ENCODE measurements at regions not wholly inside any gene's neighbourhood (a gene's known extent, or its start where the extent isn't known, plus 50 kb on each side); places are given as distances from the start of the nearest gene placed in this dataset.
"Not testable (repeated sequence)": the region's sequence is repeated elsewhere in the genome, so short reads cannot be mapped to it uniquely, and the experiment has no call there.

DNA sequence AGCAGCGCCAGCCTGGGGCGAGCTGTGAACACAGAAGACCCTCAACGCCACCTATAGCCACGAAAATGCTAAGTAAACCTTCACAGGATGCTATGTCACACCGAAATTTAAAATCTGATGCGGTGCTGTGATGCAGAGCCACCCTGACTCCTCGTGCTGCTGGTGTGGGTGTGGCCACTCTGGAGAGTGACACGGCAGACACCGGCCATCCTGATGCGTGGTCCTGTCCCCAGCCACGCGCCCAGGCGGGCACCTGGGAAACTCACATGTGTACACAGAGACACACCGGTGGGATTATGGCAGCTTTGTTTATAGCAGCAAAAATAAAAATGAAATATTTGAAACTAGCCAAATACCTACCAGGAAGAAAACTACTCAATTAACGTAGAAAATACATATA, 138.3 kb upstream of the SFSWAP start:
- H3K4me3 ChIP-seq: no peak overlapping the region
- no peak overlapping the region for H3K27ac ChIP-seq
- WGBS, 2 donors: 79 to 86% methylated on average over 11 to 12 of the region's 15 CpGs
- no peaks in the 10 kb centered on the region for H3K36me3 ChIP-seq
- H3K4me1 ChIP-seq: peaks cover 0 to 12% (median 0%) of the 10 kb centered on the region in 3 donors
- H3K27me3 ChIP-seq: peaks cover 0 to 92% (median 0%) of the 10 kb centered on the region in 4 donors
- no peak for DNase-seq
- no peak for TF ChIP-seq POLR2A (IDR thresholded peaks at IDR 0.05)
- TF ChIP-seq, protein P1, sequence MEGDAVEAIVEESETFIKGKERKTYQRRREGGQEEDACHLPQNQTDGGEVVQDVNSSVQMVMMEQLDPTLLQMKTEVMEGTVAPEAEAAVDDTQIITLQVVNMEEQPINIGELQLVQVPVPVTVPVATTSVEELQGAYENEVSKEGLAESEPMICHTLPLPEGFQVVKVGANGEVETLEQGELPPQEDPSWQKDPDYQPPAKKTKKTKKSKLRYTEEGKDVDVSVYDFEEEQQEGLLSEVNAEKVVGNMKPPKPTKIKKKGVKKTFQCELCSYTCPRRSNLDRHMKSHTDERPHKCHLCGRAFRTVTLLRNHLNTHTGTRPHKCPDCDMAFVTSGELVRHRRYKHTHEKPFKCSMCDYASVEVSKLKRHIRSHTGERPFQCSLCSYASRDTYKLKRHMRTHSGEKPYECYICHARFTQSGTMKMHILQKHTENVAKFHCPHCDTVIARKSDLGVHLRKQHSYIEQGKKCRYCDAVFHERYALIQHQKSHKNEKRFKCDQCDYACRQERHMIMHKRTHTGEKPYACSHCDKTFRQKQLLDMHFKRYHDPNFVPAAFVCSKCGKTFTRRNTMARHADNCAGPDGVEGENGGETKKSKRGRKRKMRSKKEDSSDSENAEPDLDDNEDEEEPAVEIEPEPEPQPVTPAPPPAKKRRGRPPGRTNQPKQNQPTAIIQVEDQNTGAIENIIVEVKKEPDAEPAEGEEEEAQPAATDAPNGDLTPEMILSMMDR (IDR thresholded peaks at IDR 0.05): no peak
- intact Hi-C loops (cut with DNase I): no loop called here
- no peaks in the 10 kb centered on the region for H3K9me3 ChIP-seq

DNA sequence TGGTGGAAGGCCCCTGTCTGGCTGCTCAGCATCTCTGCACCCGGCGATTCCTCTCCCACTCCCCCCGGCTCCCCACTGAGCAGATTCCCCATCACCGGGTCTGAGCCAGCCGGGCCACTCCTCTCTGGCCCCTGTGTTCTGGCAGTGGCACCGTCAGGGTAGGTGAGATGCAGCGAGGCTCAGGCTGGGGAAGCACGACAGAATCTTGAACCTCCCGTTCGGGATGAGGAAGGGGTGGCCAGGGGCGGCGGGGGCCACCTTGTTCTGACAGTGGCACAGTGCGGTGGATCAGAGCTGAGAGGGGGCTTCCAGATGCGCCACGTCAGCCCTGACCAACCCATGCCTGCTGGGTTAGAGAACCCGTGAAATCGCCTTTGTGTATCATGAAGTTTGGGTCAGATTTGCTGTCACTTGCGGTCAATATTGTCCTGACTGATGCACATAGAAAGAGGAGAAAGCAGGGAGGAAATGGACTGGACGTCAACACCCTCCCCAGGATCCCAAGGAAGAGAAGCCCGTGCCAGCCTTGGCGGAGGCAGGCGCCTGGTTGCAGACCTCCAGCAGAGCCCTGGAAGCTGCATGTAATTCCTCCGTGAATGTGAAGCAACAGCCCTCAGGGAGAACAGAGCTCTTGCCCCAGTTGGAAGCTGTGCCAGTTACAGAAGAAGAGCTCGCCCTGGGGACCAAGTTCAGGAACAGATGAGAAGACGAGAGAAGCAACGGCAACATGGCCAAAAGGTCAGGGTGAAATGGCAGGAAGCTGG, 137.1 kb upstream of the SFSWAP start:
- 52 to 54% methylated on average over 13 to 14 of the region's 26 CpGs for WGBS, 2 donors
- intact Hi-C loops (cut with DNase I): no loop called here
- Histone ChIP-seq H3K27me3 (peaks cover 0 to 92% (median 0%) of the 10 kb centered on the region in 4 donors), H3K36me3 (no peaks in the 10 kb centered on the region), H3K4me1 (peaks cover 0 to 12% (median 0%) of the 10 kb centered on the region in 3 donors), H3K27ac (no peak overlapping the region), H3K9me3 (no peaks in the 10 kb centered on the region), H3K4me3 (no peak overlapping the region)
- no peak for DNase-seq
- TF ChIP-seq POLR2A (IDR thresholded peaks at IDR 0.05): no peak
- TF ChIP-seq, protein P1 (IDR thresholded peaks at IDR 0.05): no peak

DNA sequence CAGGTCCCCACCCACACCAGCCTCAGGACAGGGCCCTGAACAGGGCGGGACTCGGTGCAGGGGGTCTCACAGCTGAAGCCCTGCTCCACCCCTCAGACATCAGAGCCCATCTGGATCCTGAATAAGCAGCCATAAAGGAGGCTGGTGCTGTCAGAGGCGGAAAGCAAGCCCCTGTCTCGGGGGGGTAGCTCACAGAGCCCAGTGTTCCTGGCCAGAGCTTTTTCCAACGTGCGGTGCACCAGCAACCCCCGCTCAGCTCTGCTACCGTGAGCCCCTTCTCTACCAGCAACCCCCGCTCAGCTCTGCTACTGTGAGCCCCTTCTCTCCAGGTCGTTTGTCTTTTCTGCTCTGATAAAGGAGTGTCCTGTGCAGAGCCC, 136.5 kb upstream of the SFSWAP start:
- WGBS, 2 donors: 42 to 63% methylated on average over 3 to 8 of the region's 10 CpGs
- intact Hi-C loops (cut with DNase I): no loop called here
- no peak for TF ChIP-seq POLR2A (IDR thresholded peaks at IDR 0.05)
- TF ChIP-seq, protein P1 (IDR thresholded peaks at IDR 0.05): no peak
- no peak overlapping the region for H3K27ac ChIP-seq
- no peak for DNase-seq
- no peaks in the 10 kb centered on the region for H3K9me3 ChIP-seq
- peaks cover 0 to 12% (median 0%) of the 10 kb centered on the region in 3 donors for H3K4me1 ChIP-seq
- no peak overlapping the region for H3K4me3 ChIP-seq
- no peaks in the 10 kb centered on the region for H3K36me3 ChIP-seq
- peaks cover 0 to 92% (median 0%) of the 10 kb centered on the region in 4 donors for H3K27me3 ChIP-seq

DNA sequence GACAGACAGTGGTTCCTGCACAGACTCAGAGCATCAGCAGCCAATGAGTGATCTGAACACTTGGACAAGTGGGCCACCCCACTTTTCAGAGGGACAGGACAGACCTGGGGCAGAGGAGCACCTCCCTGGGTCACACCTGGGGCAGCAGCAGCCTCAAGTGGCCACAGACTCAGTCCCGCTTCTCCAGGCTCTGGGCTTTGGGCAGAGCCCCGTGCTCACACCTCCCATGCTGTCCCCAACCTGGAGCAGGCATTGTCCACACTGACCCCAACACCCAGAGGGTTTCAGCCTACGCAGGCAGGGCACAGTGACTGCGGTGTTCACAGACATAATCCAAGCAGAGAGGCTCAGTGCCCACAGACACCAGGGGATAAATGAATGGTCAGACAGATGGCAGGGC, 135.5 kb upstream of the SFSWAP start:
- H3K27ac ChIP-seq: no peak overlapping the region
- peaks cover 0 to 86% (median 0%) of the 10 kb centered on the region in 4 donors for H3K27me3 ChIP-seq
- peaks cover 0 to 12% (median 0%) of the 10 kb centered on the region in 3 donors for H3K4me1 ChIP-seq
- TF ChIP-seq, protein P1 (IDR thresholded peaks at IDR 0.05): no peak
- DNase-seq: no peak
- no peak overlapping the region for H3K4me3 ChIP-seq
- intact Hi-C loops (cut with DNase I): no loop called here
- no peaks in the 10 kb centered on the region for H3K36me3 ChIP-seq
- no peaks in the 10 kb centered on the region for H3K9me3 ChIP-seq
- 100% methylated on average over 1 of the region's 4 CpGs; no CpG with 5 or more reads in 1 of the 2 donors for WGBS, 2 donors

DNA sequence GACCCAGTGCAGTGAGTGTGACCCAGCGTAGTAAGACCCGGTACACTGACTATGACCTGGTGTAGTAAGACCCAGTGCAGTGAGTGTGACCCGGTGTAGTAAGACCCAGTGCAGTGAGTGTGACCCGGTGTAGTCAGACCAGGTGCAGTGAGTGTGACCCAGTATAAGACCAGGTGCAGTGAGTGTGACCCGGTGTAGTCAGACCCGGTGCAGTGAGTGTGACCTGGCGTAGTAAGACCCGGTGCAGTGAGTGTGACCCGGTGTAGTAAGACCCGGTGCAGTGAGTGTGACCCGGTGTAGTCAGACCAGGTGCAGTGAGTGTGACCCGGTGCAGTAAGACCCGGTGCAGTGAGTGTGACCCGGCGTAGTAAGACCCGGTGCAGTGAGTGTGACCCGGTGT, 134.2 kb upstream of the SFSWAP start:
- intact Hi-C loops (cut with DNase I); H3K27ac ChIP-seq; H3K36me3 ChIP-seq; H3K4me3 ChIP-seq; H3K9me3 ChIP-seq; DNase-seq: not testable (repeated sequence)
- Histone ChIP-seq H3K27me3 (peaks cover 0 to 73% (median 0%) of the 10 kb centered on the region in 4 donors), H3K4me1 (peaks cover 0 to 12% (median 0%) of the 10 kb centered on the region in 3 donors)
- 81 to 94% methylated on average over 6 to 17 of the region's 17 CpGs for WGBS, 2 donors

Measured in esophagus squamous epithelium (tissue), 5 donors.